Erythroblast (primary cell): ENCODE measurements at regions not wholly inside any gene's neighbourhood (a gene's known extent, or its start where the extent isn't known, plus 50 kb on each side); places are given as distances from the start of the nearest gene placed in this dataset.

ENCODE experiments used
- GATA1 ChIP-seq: IDR thresholded peaks from 2 replicates; pipeline ENCODE4 v1.6.1; 2011; ENCODE audit warnings: low read depth, mild to moderate bottlenecking, control low read depth, low read length, moderate library complexity
- POLR2A ChIP-seq: IDR thresholded peaks from 2 replicates; pipeline ENCODE4 v1.6.1; 2011; ENCODE audit warnings: mild to moderate bottlenecking, low read length

DNA sequence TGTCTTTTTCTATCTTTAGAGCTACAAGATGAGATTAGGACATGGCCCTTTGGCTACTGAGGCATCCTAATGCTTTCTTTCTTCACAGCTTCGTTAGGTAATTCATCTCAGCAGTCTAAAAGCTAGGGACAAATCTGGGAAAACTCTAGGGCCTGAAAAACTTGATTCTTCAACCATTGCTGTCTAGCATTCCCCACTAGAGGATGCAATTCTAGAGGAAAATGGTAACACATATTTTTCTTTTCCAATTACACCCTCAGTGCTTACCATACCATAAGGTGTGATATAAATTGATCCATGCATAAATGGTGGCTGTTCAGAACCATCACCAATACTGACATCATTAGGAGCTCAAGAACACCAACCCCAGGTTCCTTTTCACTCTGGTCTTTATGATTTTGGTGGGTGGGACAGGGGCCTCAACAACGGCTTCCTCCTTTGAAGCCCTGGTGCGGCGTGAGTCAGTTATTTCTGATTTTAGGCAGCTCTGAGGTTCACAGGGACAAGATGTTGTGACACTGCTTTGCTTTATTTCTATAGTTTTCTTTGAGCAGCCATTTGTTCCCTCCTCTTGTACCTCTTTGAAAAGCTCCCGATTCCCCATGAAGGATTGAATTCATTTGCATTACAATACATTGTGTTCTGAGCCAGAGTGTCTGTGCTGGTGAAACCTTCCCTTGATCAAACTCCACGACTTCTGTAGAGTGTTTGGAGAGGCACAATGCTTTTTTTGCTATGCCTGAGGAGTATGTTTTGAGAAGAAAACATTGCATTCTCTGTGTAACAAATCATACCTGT, 526.0 kb upstream of the TRPC7 start:
- TF ChIP-seq POLR2A (no peak), GATA1 (no peak)
